HG02678 (cell line): ENCODE measurements at regions not wholly inside any gene's neighbourhood (a gene's known extent, or its start where the extent isn't known, plus 50 kb on each side); places are given as distances from the start of the nearest gene placed in this dataset.

ENCODE experiments used
- ATAC-seq: cut with Tn5 transposase; IDR thresholded peaks from one replicate; pipeline ENCODE4 v1.9.1; 2021; ENCODE audit warnings: mild to moderate bottlenecking, moderate library complexity; ENCODE audit not compliant: unreplicated experiment

DNA sequence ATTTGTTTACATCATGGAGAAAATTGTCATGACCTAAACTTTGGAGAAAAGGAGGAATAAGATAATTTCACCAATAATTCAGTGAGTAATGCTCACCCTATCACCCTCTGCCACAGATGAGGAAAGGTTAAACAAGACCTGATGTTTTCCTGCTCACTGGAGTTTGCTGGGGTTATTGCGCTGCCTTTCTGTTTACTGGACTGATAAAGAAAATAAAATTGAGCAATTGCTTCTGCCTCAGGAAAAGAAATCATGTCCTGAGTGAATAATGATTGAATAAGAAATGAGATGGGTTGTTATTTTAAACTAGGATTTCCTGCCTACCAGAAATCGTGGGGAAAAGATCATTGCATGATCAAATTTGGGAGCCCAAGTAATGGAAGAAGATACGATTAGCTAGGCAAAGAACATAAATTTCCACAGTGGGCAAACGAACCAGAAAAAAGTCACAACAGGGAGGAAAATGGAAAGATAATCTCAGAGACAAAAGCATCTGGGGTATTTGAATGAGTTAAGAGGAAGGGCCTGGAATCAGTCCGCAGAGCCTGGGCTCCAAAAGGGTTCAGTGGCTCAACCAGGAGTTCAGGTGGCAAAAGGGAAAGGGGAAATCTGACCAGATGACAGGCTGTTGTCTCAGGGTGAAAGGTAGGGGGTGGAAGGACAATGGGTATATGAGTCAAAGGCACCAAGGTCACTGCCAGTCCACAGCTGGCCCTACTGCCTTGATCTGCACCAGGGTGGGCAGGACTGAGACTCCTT, 146.8 kb downstream of the FAM43A start:
- no peak for ATAC-seq

DNA sequence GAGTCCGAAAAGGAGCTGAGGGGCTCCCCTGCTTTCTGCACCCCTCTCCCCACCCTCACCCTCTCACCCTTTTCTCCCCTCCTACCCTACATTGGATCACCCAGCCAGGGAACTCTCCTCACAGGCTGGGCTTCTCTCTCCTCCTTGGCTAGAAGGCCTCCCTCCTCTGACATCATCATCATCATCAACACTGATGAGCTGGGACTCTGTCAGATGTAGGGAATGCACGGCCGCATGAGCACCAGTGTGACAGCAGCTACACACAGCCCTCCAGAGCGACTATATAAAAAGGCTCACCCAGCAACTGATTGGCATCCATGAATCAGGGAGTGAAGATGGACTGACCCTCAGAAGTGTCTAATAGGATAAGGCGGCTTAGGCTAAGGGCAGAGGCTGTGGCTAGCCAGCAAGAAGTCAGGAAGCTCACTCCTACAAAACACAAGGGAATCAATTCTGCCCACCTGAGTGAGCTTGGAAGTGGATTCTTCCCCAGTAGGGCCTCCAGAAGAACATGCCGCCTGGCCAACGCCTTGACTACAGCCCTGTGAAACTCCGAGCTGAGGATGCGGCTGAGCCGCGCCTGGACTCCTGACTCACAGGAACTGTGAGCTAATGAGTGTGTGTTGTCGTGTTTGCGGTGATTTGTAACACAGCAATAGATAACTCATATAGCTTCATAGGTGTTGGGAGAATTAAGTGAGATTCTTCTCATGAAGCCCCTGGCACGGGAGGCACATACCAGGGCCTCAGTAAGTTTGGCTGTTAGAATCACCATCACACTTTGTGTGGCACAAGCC, 147.6 kb downstream of the FAM43A start:
- ATAC-seq, result no peak

DNA sequence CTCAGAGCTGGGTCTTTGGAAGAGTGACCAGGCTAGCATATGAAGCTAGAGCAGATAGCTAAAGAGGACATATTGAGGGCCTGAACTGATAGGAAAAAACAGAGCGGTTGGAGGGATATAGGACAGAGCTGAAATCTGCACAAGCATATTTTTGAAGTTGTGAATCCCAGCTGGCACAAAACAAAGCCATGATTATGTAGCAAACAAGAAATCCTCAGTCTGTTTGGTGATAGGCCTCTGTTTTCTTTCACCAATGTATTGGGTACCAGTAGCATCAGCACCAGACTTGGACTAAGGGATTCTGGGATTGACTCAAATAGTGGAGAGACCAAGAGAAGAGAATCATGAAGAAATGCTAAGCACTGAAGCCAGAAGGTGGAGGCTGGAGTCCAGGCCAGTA, 151.0 kb downstream of the FAM43A start:
- ATAC-seq, result no peak

DNA sequence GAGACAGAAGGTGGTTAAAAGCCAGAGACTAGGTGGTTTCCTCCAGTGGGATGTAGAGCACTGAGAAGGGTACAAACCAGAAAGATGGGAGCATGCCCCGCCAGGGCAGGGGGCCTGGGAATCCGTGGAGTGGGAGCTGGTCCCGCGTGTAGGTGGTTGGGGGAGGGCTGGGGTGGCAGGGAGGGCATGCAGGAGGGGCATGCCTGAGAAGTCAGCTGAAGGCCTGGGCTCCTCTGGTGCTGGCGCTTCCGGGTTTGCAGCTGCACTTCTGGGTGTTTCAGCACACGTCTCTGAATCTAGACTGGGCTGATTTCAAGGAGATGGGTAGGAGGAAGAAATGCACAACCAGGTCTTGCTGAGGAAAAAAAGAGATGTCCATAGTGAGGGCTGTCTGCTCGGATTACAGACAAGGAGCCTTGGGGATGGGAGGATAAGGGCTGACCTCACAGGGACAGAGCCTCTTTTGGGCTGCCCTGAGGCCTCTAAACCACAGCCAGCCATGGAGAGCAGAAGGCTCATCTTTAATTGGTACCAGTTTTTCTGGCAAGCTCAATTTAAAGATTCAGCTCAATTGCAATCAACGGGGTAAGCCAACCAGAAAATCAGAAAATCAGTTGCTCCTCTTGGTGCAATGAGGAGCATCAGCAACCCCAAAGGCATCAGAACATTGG, 151.9 kb downstream of the FAM43A start:
- ATAC-seq, result no peak

DNA sequence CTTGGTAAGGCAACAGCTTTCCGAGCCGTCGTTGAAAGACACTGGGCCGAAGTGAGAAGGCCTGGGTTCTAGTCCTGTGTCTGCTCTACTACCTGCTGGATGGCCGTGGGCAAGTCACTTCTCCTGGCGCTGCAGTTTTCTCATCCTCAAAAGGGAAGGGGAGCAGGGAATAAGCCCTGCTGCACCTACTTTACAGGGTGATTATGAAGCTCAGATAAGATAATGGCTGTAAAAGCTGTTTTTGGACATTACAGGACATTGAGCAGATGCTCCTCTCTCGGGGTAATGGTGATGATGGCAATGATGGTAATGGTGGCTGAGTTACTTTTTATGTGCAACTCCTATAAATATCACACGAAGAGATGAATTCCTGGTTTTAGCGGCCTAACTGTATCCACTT, 152.6 kb downstream of the FAM43A start:
- no peak for ATAC-seq

DNA sequence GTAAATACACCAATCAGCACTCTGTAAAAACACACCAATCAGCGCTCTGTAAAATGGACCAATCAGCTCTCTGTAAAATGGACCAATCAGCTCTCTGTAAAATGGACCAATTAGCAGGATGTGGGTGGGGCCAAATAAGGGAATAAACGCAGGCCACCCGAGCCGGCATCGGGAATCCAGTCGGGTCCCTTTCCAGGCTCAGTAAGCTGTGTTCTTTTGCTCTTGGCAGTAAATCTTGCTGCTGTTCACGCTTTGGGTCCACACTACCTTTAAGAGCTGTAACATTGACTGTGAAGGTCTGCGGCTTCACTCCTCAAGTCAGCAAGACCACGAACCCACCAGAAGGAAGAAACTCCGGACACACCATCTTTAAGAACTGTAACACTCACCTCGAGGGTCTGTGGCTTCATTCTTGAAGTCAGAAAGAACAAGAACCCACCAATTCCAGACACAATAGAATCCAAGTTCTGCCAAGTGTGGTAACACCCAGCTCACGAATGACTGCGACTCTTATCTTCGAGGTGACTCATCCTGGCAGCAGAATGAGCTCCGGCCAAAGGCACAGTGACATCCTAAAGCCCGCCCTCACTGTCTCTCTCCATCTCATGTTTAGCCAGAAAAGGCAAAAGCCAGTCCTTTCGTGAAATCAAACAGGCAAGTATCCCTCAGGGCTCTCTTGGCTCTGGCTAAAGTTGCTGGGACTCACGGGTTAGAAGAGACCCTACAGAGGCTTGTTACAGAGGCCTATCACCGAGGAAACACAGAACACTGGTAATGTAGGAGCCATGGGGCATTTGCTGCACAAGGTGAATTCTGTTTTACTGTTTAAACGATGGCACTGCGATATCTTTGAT, 155.2 kb downstream of the FAM43A start:
- ATAC-seq, result no peak

DNA sequence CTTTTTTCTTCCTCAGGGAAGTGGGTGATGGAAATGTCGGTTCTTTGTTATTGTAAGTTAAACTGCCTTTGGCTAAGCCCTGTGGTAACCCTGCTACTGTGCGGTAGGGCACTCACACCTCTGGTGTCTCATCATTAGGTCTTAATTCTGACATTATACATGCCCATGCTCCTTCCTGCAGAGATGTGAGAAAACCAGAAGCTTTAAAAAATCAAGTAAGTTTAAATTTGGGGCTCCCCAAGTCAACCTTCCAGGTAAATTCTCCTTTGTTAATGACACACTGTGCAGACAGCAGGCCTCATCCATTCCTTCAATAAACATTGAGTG, 155.8 kb downstream of the FAM43A start:
- ATAC-seq, result no peak

DNA sequence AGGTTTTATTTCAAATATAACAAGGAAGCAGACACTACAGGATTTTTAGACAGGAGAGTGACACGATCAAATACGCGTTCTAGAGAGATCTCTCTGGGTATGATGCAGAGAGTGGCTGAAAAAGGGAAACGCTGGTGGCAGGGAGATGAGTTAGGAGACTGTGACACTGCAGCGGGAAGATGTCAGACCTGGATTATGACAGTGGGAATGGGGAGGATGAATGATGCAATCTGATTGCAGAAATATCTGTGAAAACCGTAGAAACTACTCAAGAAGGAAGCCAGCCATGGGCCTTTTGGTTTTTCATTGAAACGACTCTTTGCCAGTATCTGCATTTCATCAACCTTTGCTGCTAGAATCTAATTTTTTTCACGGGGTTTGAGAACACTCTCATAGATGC, 157.9 kb downstream of the FAM43A start:
- no peak for ATAC-seq

DNA sequence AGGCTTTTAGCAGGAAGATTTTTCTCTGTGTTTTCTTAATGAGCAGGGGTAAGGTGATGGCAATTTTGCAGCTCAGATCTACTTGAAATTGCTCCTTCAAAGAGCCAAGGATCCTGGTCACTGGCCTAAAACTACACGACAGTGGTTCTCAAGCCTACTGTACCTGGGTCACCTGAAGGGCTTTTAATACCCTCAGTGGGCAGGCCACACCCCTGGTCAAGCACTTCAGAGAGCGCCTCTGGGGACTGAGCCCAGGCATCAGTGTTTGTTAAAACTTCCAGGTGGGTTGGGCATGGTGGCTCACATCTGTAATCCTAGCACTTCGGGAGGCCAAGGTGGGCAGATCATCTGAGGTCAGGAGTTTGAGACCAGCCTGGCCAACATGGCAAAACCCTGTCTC, 158.4 kb downstream of the FAM43A start:
- ATAC-seq, result no peak

DNA sequence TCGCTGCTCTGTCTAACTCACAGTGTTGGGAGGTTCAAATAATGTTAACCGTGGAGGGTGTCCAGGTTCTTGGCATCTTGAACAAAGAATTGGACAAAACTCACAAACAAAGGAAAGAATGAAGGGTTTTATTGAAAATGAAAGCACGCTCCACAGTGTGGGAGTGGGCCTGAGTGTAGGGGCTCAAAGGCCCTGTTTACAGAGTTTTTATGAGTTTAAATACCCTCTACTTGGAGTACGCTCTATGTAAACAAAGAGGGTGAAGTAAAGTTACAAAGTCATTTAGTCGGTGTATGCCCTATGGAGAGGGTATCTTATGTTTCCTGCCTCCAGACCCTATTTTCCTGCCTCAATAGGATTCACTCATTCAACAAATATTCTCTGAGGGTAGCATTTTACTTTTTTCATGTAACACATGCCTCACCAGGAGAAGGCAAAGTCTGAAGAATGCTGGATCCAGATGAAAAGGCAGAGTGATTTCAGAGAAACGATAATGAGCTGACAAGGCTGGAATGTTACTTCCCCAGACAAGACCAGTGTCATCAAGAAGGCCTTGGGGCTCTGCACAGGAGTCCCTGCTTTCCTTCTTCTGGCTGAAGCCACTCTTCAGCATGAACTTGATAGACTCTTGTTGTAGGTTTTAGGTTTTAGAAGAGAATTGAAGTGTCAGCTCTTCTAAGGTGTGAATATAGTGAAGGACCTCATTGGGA, 163.6 kb downstream of the FAM43A start:
- ATAC-seq, result no peak

DNA sequence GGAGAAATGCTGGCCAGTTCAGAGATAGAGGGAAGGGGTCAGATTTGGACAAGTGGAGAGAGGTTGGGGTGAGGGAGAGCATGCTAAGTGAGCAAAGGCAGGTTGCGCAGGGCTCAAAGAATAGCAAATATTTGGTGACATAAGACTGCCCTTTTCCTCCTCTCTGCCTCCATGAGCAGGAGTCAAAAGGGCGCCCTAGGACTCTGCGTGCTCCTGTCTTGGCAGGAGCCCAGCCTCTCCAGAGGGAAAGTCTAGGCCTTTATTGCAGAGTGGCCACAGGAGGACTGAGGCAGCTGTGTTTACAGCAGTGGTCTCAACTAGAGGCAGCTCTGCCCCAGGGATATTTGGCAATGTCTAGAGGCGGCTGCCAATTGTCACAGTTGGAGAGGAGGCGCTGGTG, 165.6 kb downstream of the FAM43A start:
- ATAC-seq, result no peak

DNA sequence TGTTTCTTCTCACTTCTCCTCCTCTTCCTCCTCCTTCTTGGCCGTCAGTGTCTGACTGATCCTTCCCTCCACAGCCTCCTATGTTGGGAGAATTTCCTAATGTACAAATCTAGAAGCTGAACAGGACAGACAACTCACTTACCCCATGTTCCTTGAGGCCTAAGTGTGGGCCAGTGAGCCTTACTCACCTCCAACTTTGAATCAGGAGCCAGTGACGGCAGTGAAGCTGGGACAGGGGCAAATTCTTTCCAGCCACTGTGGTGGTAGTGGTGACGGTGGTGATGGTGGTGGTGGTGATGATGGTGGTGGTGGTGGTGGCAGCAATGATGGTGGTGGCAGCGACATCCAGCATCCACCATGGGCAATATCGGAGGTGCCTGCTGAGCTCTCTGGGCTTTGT, 166.3 kb downstream of the FAM43A start:
- no peak for ATAC-seq

DNA sequence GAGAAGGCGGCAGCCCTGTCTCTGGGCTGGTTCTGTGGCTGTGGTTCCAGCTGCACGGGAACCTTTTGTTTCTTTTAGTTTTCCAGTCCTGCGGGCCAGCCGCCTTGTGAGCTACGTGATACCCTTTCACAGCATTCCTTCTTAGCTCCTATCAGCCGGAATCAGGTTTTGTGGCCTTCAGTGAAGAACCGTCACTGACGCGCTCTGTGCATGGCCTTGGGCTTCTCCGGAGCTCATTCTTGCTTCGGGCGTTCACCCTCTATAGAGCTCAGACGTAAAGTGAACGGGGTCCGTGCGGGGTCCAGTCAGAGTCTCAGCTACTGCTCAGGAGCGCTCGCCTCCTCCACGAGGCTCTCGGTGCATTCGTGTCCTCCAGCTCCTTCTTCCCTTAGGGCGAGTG, 166.7 kb downstream of the FAM43A start:
- no peak for ATAC-seq

DNA sequence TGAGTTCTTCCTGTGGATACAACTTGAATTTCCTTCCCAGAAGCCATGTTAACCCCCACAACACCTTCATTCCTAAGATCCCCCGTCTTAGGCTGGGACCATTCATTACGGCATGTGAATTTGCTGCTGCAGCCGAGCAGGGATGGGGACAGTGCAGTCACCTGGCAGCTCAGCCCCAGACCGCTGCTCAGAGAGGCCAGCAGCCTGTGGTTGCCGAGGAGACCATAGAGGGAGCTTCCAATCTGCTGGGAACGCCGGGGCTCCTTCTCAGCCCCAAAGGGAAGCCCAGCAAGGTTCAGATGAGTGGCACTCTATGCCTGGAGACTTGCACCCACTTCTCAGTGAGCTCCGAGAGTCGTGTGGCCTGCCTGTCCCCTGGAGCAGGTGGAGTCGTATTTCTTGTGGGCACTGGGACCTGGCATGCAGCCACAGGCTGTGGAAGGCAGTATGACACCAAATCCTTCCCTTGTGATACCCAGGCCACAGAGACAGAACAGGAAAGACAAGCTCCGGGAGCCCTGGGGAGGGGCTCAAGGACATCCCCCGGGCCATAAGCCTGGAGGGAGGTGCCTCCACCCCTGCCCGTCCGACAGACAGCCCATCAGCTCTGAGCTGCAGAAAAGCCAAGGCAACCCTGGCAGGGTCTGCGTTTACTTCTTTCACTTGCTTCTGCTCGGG, 167.3 kb downstream of the FAM43A start:
- no peak for ATAC-seq

DNA sequence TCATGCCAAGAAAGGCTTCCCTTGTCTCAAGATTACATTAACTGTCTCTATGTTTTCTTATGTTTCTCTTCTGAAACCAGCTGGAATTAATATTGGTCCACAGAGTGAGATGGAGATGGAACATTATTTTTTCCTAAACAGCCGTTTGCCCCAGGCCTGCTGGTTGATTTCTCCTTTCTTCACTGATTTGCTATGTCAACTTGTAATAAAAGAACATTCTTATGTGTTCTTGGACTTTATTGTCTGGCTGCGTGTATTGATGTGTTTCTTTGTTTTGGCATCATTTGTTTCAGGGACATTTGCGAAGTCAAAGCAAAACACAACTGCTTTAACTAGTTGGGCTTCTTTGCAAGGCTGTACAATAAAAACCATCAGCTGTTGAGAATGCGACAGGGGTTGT, 168.5 kb downstream of the FAM43A start:
- ATAC-seq, result no peak

DNA sequence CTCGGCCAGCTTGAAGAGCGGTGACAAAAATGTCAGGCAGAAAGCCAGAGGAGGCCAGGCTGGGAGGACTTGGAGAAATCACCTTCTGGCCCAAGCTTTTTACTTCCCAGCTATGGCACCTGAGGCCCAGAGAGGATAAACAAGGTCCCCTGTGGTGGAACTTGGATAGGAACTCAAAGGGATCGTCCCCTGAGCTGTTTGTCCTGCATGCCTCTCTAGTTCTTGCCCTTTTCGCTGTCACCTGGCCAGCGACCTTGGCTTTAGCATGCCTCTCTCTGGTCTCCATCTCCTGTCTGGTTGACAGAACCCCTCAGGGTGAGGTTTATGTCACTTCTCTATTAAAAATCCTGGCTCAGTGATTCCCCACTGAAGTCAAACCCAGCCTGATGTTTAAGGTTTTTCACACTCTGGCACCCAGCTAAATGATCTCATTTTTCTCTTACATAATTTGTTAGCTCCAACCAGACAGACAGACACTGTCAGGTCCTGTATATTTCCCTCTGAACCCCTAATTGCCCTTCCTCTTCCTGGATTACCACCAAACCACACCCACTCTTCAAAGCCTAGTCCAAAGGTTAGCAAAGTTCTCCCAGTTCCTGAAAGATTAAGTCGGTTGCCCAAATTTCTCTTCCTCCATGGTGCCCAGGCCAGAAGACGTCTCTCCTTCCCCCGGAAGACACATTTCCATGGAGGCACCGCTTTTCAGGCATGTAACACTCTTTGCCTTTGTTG, 169.1 kb downstream of the FAM43A start:
- no peak for ATAC-seq

DNA sequence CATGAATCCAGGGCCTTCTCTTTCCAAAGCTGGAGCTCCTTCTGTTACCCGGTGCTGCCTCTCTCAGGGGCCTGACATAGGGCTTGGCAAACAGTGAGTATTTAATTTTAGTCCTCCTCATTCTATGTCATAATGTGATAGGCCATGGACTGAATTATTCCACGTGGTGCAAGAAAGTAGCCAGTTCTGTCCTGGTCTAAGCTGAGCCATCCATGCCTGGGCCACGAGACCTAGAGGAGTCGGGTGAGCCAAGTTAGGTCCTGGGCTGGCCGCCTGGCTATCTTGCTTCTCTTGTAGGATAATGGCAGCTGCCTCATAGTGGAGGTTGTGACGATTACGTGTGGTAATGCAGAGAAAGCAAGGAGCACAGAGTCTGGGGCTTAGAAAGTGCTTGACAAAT, 170.6 kb downstream of the FAM43A start:
- no peak for ATAC-seq

DNA sequence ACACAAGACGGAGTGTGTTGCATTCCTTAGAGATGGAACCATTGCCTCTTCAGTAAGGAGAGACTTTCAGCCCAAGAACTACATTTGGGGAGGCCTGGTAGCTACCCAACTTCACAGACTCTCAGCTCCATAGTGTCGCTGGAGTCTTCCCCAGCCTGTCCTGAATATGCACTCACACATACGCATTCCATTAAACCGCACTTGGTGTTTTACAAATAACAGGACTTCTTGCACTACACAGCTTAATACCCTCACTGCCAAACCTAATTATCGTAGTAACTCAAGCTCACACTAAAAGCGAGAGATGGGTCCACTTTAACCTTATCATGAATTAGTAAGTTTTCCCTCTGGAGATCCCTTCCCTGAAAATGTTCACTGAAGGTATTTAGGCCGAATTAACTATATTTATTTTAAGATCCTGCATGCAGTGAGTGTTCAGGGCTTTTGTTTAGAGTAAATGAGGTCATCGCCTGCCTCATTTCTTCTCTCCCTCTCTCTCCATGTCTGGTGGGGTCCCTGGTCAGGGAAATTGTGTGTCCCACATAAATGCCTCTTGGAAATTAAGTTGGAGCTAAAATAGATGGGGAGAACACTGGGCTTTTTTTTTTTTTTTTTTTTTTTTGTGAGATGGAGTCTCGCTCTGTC, 171.9 kb downstream of the FAM43A start:
- no peak for ATAC-seq

DNA sequence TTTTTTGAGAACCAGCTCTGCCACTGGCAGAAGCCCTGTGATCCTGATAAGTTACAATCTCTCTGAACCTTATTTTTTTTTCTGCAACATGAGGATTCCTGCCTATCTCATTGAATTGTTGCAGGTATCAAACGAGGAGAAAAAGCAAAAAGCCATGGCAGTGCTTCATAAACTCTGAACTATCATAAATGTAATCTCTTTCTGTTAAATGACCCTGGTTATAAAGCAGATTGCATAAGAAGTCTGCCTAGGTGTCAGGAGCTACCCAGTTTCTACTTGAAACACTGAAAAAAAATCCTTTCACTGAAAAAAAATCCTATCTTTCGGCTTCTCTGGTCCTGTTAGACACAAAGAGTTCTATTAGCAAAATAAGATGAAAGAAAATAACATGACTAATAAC, 172.7 kb downstream of the FAM43A start:
- ATAC-seq, result no peak
